Heart right ventricle (tissue), 16 donors: ENCODE measurements at regions not wholly inside any gene's neighbourhood (a gene's known extent, or its start where the extent isn't known, plus 50 kb on each side); places are given as distances from the start of the nearest gene placed in this dataset.

Experiments used
- ATAC-seq, 8 donors: fragments of 200-7000 bp; cut with Tn5 transposase; one replicate each; pipeline ENCODE4 v1.9.1; 2020; ENCODE audit warnings: mild to moderate bottlenecking in 8 of 8, moderate library complexity in 8 of 8, moderate number of reproducible peaks in 1 of 8
- DNase-seq, 2 donors: peaks; one replicate each; pipeline ENCODE4 v3.0.0-alpha.2; 2020
- H3K27ac ChIP-seq, 10 donors: fragments of 200-600 bp; sonication (generic) in 2 of 10; one replicate each; pipeline versions ENCODE4 v1.5.0 to v1.8.0; 2020 to 2022; ENCODE audit warnings: mild to moderate bottlenecking in 3 of 10
- H3K27me3 ChIP-seq, 7 donors: fragments of 200-600 bp; one replicate each; pipeline ENCODE4 v1.8.0; 2021 to 2022; ENCODE audit warnings: mild to moderate bottlenecking in 2 of 7
- H3K36me3 ChIP-seq, 9 donors: fragments of 200-600 bp; sonication (generic) in 1 of 9; one replicate each; pipeline versions ENCODE4 v1.5.0 to v1.8.0; 2020 to 2022; ENCODE audit warnings: mild to moderate bottlenecking in 2 of 9
- H3K4me1 ChIP-seq, 9 donors: fragments of 200-600 bp; sonication (generic) in 1 of 9; one replicate each; pipeline versions ENCODE4 v1.5.0 to v1.8.0; 2020 to 2022; ENCODE audit warnings: mild to moderate bottlenecking in 4 of 9
- H3K4me3 ChIP-seq, 10 donors: fragments of 200-600 bp; sonication (generic) in 2 of 10; one replicate each; pipeline versions ENCODE4 v1.5.0 to v1.8.0; 2020 to 2022; ENCODE audit warnings: mild to moderate bottlenecking in 7 of 10, moderate library complexity in 2 of 10
- H3K9me3 ChIP-seq, 11 donors: fragments of 200-600 bp in 10 of 11; sonication (generic) in 2 of 11; one replicate each; pipeline versions ENCODE4 v1.5.0 to v1.8.0; 2013 to 2022; ENCODE audit warnings: mild to moderate bottlenecking in 2 of 11, control low read depth in 1 of 11, moderate library complexity in 1 of 11
- CTCF ChIP-seq, 9 donors: fragments of 200-600 bp; sonication (generic) in 2 of 9; IDR thresholded peaks; one replicate each; pipeline versions ENCODE4 v1.5.0 to v1.8.0; 2021 to 2022; ENCODE audit warnings: antibody characterized with exemption in 9 of 9, mild to moderate bottlenecking in 5 of 9, moderate library complexity in 1 of 9
- WGBS, 2 donors: extraction: QIAGEN DNeasy Blood & Tissue Kit; methylation state at CpG; one replicate each; pipeline ENCODE4 v1.1.7; 2013; ENCODE audit warnings: inconsistent platforms in 1 of 2; 5-methylcytosine and 5-hydroxymethylcytosine counted together
- intact Hi-C, 10 donors: fragments of 100-400 bp; cut with DNase I; formaldehyde crosslinking; loops; one replicate each; pipeline versions ENCODE4 v1.11.1 to v1.14.2; 2022
- donor health status: Arrhythmogenic right ventricular cardiomyopathy.
- donor health status: ischemic (EF 13 %, LVEDD 7.1; RV severe dilation, severe dysfunction).
- donor health status: healthy with polysubstance abuse.
- donor health status: DM: no; HTN: yes; CAD: no.
- donor health status: DM: no; HTN: no; CAD: no.
- donor health status: ischemic (EF 25% LVEDD 6.9; RV normal size, moderate dysfunction).
- donor health status: ischemic (EF 25% LVEDD 5.7; RV mildly dilated, moderate dysfunction).
- donor health status: healthy.
- donor health status: DM: yes; HTN: yes; CAD: no.
- donor health status: Ischemic cardiomyopathy.
- donor health status: ischemic (EF 35%, LVEDD 5.7; RV mildly dilated, moderate dysfunction).
- donor health status: nonischemic (EF 11% LVEDD 7.7; RV severe dilation, severe dysfunction).
- donor health status: DM: yes; HTN: yes; CAD: no.
- donor health status: PGD.
- donor health status: ischemic (EF 29% LVEDD 5.4; RV normal size, mild dysfunction).
- donor health status: nonischemic (EF 23%, LVEDD 6.1; RV moderate dilation, normal function).

DNA sequence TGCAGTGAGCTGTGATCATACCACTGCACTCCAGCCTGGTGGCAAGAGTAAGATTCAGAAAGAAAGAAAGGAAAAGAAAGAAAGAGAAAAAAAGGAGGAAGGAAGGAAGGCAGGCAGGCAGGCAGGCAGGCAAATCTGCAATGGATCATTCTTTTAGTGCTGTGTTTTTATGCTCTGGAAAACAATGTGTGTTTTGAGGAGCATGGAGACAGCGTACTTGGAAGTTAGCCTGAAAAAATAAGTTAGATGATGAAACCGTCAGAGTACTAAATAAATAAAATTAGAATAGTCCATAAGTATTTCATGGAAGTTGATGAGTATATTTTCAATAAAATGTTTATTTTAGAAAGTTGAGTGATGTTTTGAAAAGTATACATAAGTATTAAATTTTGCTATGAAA lies 366.4 kb upstream of the CDH20 start:
- no peaks in the 10 kb centered on the region for H3K27me3 ChIP-seq
- intact Hi-C loops, result no loop called here
- 62 to 82% methylated on average over 2 of the region's 2 CpGs for WGBS, 2 donors
- H3K4me1 ChIP-seq, result peaks cover 0 to 9% (median 3%) of the 10 kb centered on the region in 9 donors
- no peaks in the 10 kb centered on the region for H3K9me3 ChIP-seq
- no peak overlapping the region for H3K27ac ChIP-seq
- ATAC-seq (no peak), DNase-seq (no peak)
- H3K4me3 ChIP-seq, result no peak overlapping the region
- no peaks in the 10 kb centered on the region for H3K36me3 ChIP-seq
- no peak for TF ChIP-seq CTCF (IDR thresholded peaks at IDR 0.05)

- ATAC-seq, result no peak
- no peak overlapping the region for H3K27ac ChIP-seq
- H3K4me1 ChIP-seq, result no peaks in the 10 kb centered on the region
- no peak overlapping the region for H3K4me3 ChIP-seq
- intact Hi-C loops, result no loop called here
- H3K9me3 ChIP-seq, result peaks cover 0 to 5% (median 0%) of the 10 kb centered on the region in 11 donors
- TF ChIP-seq CTCF (IDR thresholded peaks at IDR 0.05), result no peak
- DNase-seq, result no peak
- 65 to 74% methylated on average over 7 of the region's 7 CpGs for WGBS, 2 donors
- no peaks in the 10 kb centered on the region for H3K36me3 ChIP-seq
- H3K27me3 ChIP-seq, result no peaks in the 10 kb centered on the region
Measured at GRCh38 chr18:60975420-60975819, 357.8 kb upstream of the CDH20 start.

DNA sequence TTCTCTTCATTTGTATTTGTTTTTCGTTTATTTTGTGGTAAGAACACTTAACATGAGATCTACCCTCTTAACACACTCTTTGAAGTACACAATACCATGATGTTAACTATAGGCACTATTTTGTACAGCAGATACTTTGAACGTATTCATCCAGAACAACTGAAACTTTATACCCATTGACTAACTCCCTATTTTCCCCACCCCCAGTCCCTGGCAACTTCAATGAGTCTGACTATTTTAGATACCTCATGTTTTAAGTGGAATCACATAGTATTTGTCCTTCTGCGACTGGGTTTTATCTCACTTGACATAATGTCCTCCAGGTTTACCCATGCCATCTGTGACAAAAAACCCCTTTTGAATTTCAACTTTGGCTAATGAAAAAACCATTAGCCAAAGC lies 356.3 kb upstream of the CDH20 start:
- TF ChIP-seq CTCF (IDR thresholded peaks at IDR 0.05), result no peak
- no peaks in the 10 kb centered on the region for H3K36me3 ChIP-seq
- no peak overlapping the region for H3K4me3 ChIP-seq
- H3K9me3 ChIP-seq, result peaks cover 0 to 4% (median 0%) of the 10 kb centered on the region in 11 donors
- DNase-seq, result no peak
- H3K27me3 ChIP-seq, result no peaks in the 10 kb centered on the region
- H3K4me1 ChIP-seq, result peaks cover 0 to 2% (median 0%) of the 10 kb centered on the region in 9 donors
- H3K27ac ChIP-seq, result no peak overlapping the region
- ATAC-seq, result no peak
- intact Hi-C loops, result no loop called here
- 77 to 83% methylated on average over 3 of the region's 3 CpGs for WGBS, 2 donors

GRCh38 chr18:60978338-60978737 lies 354.9 kb upstream of the CDH20 start:
- Histone ChIP-seq H3K4me1 (peaks cover 0 to 4% (median 0%) of the 10 kb centered on the region in 9 donors), H3K9me3 (no peaks in the 10 kb centered on the region), H3K4me3 (no peak overlapping the region), H3K27ac (no peak overlapping the region), H3K27me3 (no peaks in the 10 kb centered on the region), H3K36me3 (no peaks in the 10 kb centered on the region)
- intact Hi-C loops, result no loop called here
- DNase-seq (no peak), ATAC-seq (no peak)
- WGBS, 2 donors, result 60% methylated on average over 6 of the region's 6 CpGs
- no peak for TF ChIP-seq CTCF (IDR thresholded peaks at IDR 0.05)
